GM12891 (cell line): ENCODE measurements at regions not wholly inside any gene's neighbourhood (a gene's known extent, or its start where the extent isn't known, plus 50 kb on each side); places are given as distances from the start of the nearest gene placed in this dataset.
A peak's percentile ranks its signal among the peaks of the same experiment; 100 is the strongest.

ENCODE experiments used
- PAX5 ChIP-seq: IDR thresholded peaks from 2 replicates; pipeline ENCODE4 v1.6.1; 2011; ENCODE audit warnings: low read length, moderate library complexity, mild to moderate bottlenecking; ENCODE audit not compliant: insufficient read depth, severe bottlenecking
- POLR2A ChIP-seq: IDR thresholded peaks from 2 replicates; pipeline ENCODE4 v1.6.1; 2011; ENCODE audit warnings: low read depth, low read length, control low read depth
- POLR2AphosphoS5 ChIP-seq: IDR thresholded peaks from 2 replicates; pipeline ENCODE4 v1.6.1; 2011; ENCODE audit warnings: low read depth, low read length, control low read depth
- SPI1 ChIP-seq: IDR thresholded peaks from 2 replicates; pipeline ENCODE4 v1.6.1; 2011; ENCODE audit warnings: low read depth, low read length, control low read depth

- no peak for TF ChIP-seq POLR2AphosphoS5
- no peak for TF ChIP-seq POLR2A
- no peak for TF ChIP-seq PAX5
- TF ChIP-seq SPI1, result peak; percentile 73
Observed at GRCh38 chr18:25621144-25621543, 269.2 kb upstream of the ZNF521 start.
